ENCODE measurements at regions not wholly inside any gene's neighbourhood (a gene's known extent, or its start where the extent isn't known, plus 50 kb on each side); places are given as distances from the start of the nearest gene placed in this dataset.
"Not testable (repeated sequence)": the region's sequence is repeated elsewhere in the genome, so short reads cannot be mapped to it uniquely, and the experiment has no call there.

DNA sequence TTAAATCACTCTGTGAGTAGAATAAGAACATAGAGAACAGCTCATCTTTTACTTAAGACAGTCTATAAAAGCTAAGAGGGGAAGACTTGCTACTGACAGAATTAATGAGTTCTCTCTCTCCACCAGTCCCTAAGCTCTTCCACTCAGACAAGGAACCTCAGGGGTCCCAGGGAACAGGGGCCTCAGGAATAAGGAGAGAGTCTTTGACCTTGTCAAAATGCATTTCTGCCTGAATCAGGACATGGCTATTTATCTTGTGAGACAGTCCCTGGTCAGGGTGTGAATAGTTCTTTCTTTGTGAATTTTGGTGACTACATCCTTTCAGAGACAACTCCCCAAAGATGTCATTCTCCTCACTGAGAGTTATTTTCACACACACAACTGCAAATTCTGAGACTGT lies 218.7 kb upstream of the HS3ST1 start:
- no peaks in the 10 kb centered on the region for H3K36me3 ChIP-seq (ENCODE audit: control insufficient read depth in 2 of 2, insufficient read depth in 2 of 2, low read length in 1 of 2)
- no peaks in the 10 kb centered on the region for H3K9me3 ChIP-seq (ENCODE audit: control insufficient read depth in 2 of 2, insufficient read depth in 1 of 2, low read length in 1 of 2)
- no peaks in the 10 kb centered on the region for H3K4me1 ChIP-seq (ENCODE audit: control insufficient read depth in 2 of 2, insufficient read depth in 2 of 2, low read length in 2 of 2)
- H3K27me3 ChIP-seq (ENCODE audit: control insufficient read depth in 2 of 2, insufficient read depth in 1 of 2, low read length in 1 of 2), result no peaks in the 10 kb centered on the region
- no peak overlapping the region for H3K4me3 ChIP-seq (ENCODE audit: low read length in 2 of 2)
- no peak overlapping the region for H3K27ac ChIP-seq (ENCODE audit: low read depth in 1 of 2, low read length in 1 of 2)
- no peak for DNase-seq (ENCODE audit: low read depth in 6 of 9, low spot score in 9 of 9)

DNA sequence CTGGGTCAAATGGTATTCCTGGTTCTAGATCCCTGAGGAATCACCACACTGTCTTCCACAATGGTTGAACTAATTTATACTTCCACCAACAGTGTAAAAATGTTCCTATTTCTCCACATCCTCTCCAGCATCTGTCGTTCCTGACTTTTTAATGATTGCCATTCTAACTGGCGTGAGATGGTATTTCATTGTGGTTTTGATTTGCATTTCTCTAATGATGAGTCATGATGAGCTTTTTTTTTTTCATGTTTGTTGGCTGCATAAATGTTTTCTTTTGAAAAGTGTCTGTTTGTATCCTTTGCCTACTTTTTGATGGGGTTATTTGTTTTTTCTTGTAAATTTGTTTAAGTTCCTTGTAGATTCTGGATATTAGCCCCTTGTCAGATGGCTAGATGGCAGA lies 214.4 kb upstream of the HS3ST1 start:
- not testable (repeated sequence) for H3K4me1 ChIP-seq (ENCODE audit: control insufficient read depth in 2 of 2, insufficient read depth in 2 of 2, low read length in 2 of 2); H3K27me3 ChIP-seq (ENCODE audit: control insufficient read depth in 2 of 2, insufficient read depth in 1 of 2, low read length in 1 of 2); H3K9me3 ChIP-seq (ENCODE audit: control insufficient read depth in 2 of 2, insufficient read depth in 1 of 2, low read length in 1 of 2); H3K4me3 ChIP-seq (ENCODE audit: low read length in 2 of 2); H3K27ac ChIP-seq (ENCODE audit: low read depth in 1 of 2, low read length in 1 of 2); H3K36me3 ChIP-seq (ENCODE audit: control insufficient read depth in 2 of 2, insufficient read depth in 2 of 2, low read length in 1 of 2); DNase-seq (ENCODE audit: low read depth in 6 of 9, low spot score in 9 of 9)
- WGBS, result 93% methylated on average over 2 of the region's 2 CpGs

DNA sequence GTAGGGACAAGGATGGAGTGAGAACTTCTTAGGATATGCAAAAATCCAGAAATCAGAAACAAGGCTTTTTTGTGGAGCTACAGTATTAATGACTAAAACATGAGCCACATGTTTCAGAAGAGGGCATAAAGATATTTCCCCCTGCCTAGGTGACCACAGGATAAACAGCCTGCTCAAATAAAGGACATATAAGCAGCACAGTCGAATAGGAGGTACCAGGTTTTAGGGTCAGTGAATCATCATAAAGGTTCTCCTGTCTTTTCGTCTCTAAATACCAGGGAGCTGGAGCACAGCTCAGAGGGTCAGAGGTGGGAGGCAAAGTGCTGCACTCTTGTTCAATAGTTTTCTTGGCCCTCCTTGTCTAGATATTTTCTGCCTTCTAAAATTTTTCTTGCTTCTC lies 211.9 kb upstream of the HS3ST1 start:
- no peak for DNase-seq (ENCODE audit: low read depth in 6 of 9, low spot score in 9 of 9)
- Histone ChIP-seq H3K27me3 (ENCODE audit: control insufficient read depth in 2 of 2, insufficient read depth in 1 of 2, low read length in 1 of 2) (no peaks in the 10 kb centered on the region), H3K36me3 (ENCODE audit: control insufficient read depth in 2 of 2, insufficient read depth in 2 of 2, low read length in 1 of 2) (no peaks in the 10 kb centered on the region), H3K27ac (ENCODE audit: low read depth in 1 of 2, low read length in 1 of 2) (no peak overlapping the region), H3K4me1 (ENCODE audit: control insufficient read depth in 2 of 2, insufficient read depth in 2 of 2, low read length in 2 of 2) (no peaks in the 10 kb centered on the region), H3K9me3 (ENCODE audit: control insufficient read depth in 2 of 2, insufficient read depth in 1 of 2, low read length in 1 of 2) (no peaks in the 10 kb centered on the region), H3K4me3 (ENCODE audit: low read length in 2 of 2) (no peak overlapping the region)
- WGBS, result 95% methylated on average over 2 of the region's 2 CpGs

DNA sequence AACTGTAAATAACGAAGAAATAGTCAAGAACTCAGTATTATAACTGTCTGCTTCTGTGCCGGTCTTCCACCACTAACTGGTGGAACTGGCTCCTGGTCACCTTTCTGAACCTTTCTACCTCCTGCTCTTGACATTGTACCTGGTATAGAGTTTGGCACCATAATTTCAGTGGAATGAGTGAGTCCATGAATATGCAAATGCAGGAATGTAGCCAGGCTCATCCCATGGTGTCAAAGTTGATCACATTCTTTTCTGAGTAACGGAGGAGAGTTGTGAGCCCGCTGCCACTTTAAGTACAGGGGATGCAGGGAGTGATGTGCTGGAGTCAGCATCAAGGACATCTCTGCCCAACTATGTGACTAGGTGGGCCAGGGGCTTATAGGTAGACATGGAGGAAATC lies 207.9 kb upstream of the HS3ST1 start:
- DNase-seq (ENCODE audit: low read depth in 6 of 9, low spot score in 9 of 9), result no peak
- Histone ChIP-seq H3K36me3 (ENCODE audit: control insufficient read depth in 2 of 2, insufficient read depth in 2 of 2, low read length in 1 of 2) (no peaks in the 10 kb centered on the region), H3K27me3 (ENCODE audit: control insufficient read depth in 2 of 2, insufficient read depth in 1 of 2, low read length in 1 of 2) (no peaks in the 10 kb centered on the region), H3K9me3 (ENCODE audit: control insufficient read depth in 2 of 2, insufficient read depth in 1 of 2, low read length in 1 of 2) (no peaks in the 10 kb centered on the region), H3K4me1 (ENCODE audit: control insufficient read depth in 2 of 2, insufficient read depth in 2 of 2, low read length in 2 of 2) (no peaks in the 10 kb centered on the region), H3K27ac (ENCODE audit: low read depth in 1 of 2, low read length in 1 of 2) (no peak overlapping the region), H3K4me3 (ENCODE audit: low read length in 2 of 2) (no peak overlapping the region)
- WGBS, result 90% methylated on average over 4 of the region's 4 CpGs

GRCh38 chr4:11636031-11636430 lies 207.3 kb upstream of the HS3ST1 start:
- H3K4me1 ChIP-seq (ENCODE audit: control insufficient read depth in 2 of 2, insufficient read depth in 2 of 2, low read length in 2 of 2), result no peaks in the 10 kb centered on the region
- no peak for DNase-seq (ENCODE audit: low read depth in 6 of 9, low spot score in 9 of 9)
- no peaks in the 10 kb centered on the region for H3K36me3 ChIP-seq (ENCODE audit: control insufficient read depth in 2 of 2, insufficient read depth in 2 of 2, low read length in 1 of 2)
- no peaks in the 10 kb centered on the region for H3K9me3 ChIP-seq (ENCODE audit: control insufficient read depth in 2 of 2, insufficient read depth in 1 of 2, low read length in 1 of 2)
- 96% methylated on average over 3 of the region's 3 CpGs for WGBS
- H3K27ac ChIP-seq (ENCODE audit: low read depth in 1 of 2, low read length in 1 of 2), result no peak overlapping the region
- H3K4me3 ChIP-seq (ENCODE audit: low read length in 2 of 2), result no peak overlapping the region
- no peaks in the 10 kb centered on the region for H3K27me3 ChIP-seq (ENCODE audit: control insufficient read depth in 2 of 2, insufficient read depth in 1 of 2, low read length in 1 of 2)

GRCh38 chr4:11635342-11635741 lies 206.6 kb upstream of the HS3ST1 start:
- WGBS, result 96% methylated on average over 2 of the region's 2 CpGs
- Histone ChIP-seq H3K36me3 (ENCODE audit: control insufficient read depth in 2 of 2, insufficient read depth in 2 of 2, low read length in 1 of 2) (no peaks in the 10 kb centered on the region), H3K9me3 (ENCODE audit: control insufficient read depth in 2 of 2, insufficient read depth in 1 of 2, low read length in 1 of 2) (no peaks in the 10 kb centered on the region), H3K27ac (ENCODE audit: low read depth in 1 of 2, low read length in 1 of 2) (no peak overlapping the region), H3K4me3 (ENCODE audit: low read length in 2 of 2) (no peak overlapping the region), H3K4me1 (ENCODE audit: control insufficient read depth in 2 of 2, insufficient read depth in 2 of 2, low read length in 2 of 2) (no peaks in the 10 kb centered on the region), H3K27me3 (ENCODE audit: control insufficient read depth in 2 of 2, insufficient read depth in 1 of 2, low read length in 1 of 2) (no peaks in the 10 kb centered on the region)
- DNase-seq (ENCODE audit: low read depth in 6 of 9, low spot score in 9 of 9), result no peak

GRCh38 chr4:11634283-11634682 lies 205.6 kb upstream of the HS3ST1 start:
- Histone ChIP-seq H3K4me3 (ENCODE audit: low read length in 2 of 2) (no peak overlapping the region), H3K4me1 (ENCODE audit: control insufficient read depth in 2 of 2, insufficient read depth in 2 of 2, low read length in 2 of 2) (no peaks in the 10 kb centered on the region), H3K9me3 (ENCODE audit: control insufficient read depth in 2 of 2, insufficient read depth in 1 of 2, low read length in 1 of 2) (no peaks in the 10 kb centered on the region), H3K27me3 (ENCODE audit: control insufficient read depth in 2 of 2, insufficient read depth in 1 of 2, low read length in 1 of 2) (no peaks in the 10 kb centered on the region), H3K36me3 (ENCODE audit: control insufficient read depth in 2 of 2, insufficient read depth in 2 of 2, low read length in 1 of 2) (no peaks in the 10 kb centered on the region), H3K27ac (ENCODE audit: low read depth in 1 of 2, low read length in 1 of 2) (no peak overlapping the region)
- DNase-seq (ENCODE audit: low read depth in 6 of 9, low spot score in 9 of 9), result no peak
- 97% methylated on average over 2 of the region's 2 CpGs for WGBS

GRCh38 chr4:11633430-11633829 lies 204.7 kb upstream of the HS3ST1 start:
- DNase-seq (ENCODE audit: low read depth in 6 of 9, low spot score in 9 of 9), result no peak
- Histone ChIP-seq H3K4me1 (ENCODE audit: control insufficient read depth in 2 of 2, insufficient read depth in 2 of 2, low read length in 2 of 2) (no peaks in the 10 kb centered on the region), H3K4me3 (ENCODE audit: low read length in 2 of 2) (no peak overlapping the region), H3K27me3 (ENCODE audit: control insufficient read depth in 2 of 2, insufficient read depth in 1 of 2, low read length in 1 of 2) (no peaks in the 10 kb centered on the region), H3K27ac (ENCODE audit: low read depth in 1 of 2, low read length in 1 of 2) (no peak overlapping the region), H3K9me3 (ENCODE audit: control insufficient read depth in 2 of 2, insufficient read depth in 1 of 2, low read length in 1 of 2) (no peaks in the 10 kb centered on the region), H3K36me3 (ENCODE audit: control insufficient read depth in 2 of 2, insufficient read depth in 2 of 2, low read length in 1 of 2) (no peaks in the 10 kb centered on the region)
- 85% methylated on average over 4 of the region's 4 CpGs for whole genome bisulfite sequencing

GRCh38 chr4:11632483-11632882 lies 203.8 kb upstream of the HS3ST1 start:
- no peaks in the 10 kb centered on the region for H3K27me3 ChIP-seq (ENCODE audit: control insufficient read depth in 2 of 2, insufficient read depth in 1 of 2, low read length in 1 of 2)
- H3K36me3 ChIP-seq (ENCODE audit: control insufficient read depth in 2 of 2, insufficient read depth in 2 of 2, low read length in 1 of 2), result no peaks in the 10 kb centered on the region
- H3K4me1 ChIP-seq (ENCODE audit: control insufficient read depth in 2 of 2, insufficient read depth in 2 of 2, low read length in 2 of 2), result no peaks in the 10 kb centered on the region
- no peaks in the 10 kb centered on the region for H3K9me3 ChIP-seq (ENCODE audit: control insufficient read depth in 2 of 2, insufficient read depth in 1 of 2, low read length in 1 of 2)
- no peak for DNase-seq (ENCODE audit: low read depth in 6 of 9, low spot score in 9 of 9)
- H3K27ac ChIP-seq (ENCODE audit: low read depth in 1 of 2, low read length in 1 of 2), result no peak overlapping the region
- WGBS, result 88% methylated on average over 6 of the region's 6 CpGs
- no peak overlapping the region for H3K4me3 ChIP-seq (ENCODE audit: low read length in 2 of 2)

DNA sequence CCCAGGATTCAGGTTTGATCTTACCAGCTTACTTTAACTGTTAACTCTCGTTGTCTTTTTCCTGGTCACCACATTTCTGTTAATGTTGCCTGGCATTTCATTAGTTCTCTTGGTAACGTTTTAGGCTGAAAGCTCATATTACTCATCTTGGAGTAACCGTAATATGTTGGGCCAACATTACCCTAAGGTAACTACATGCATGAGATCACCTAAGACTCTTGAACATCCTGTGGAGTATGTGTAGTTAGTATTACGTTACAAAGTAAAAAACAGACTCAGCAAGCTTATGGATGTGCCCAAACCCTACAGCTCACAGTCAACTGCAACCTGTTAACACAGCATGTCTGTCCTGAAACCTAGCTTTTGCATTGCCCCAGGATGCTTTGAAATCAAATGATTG lies 203.3 kb upstream of the HS3ST1 start:
- Histone ChIP-seq H3K27ac (ENCODE audit: low read depth in 1 of 2, low read length in 1 of 2) (no peak overlapping the region), H3K36me3 (ENCODE audit: control insufficient read depth in 2 of 2, insufficient read depth in 2 of 2, low read length in 1 of 2) (no peaks in the 10 kb centered on the region), H3K4me1 (ENCODE audit: control insufficient read depth in 2 of 2, insufficient read depth in 2 of 2, low read length in 2 of 2) (no peaks in the 10 kb centered on the region), H3K27me3 (ENCODE audit: control insufficient read depth in 2 of 2, insufficient read depth in 1 of 2, low read length in 1 of 2) (no peaks in the 10 kb centered on the region), H3K9me3 (ENCODE audit: control insufficient read depth in 2 of 2, insufficient read depth in 1 of 2, low read length in 1 of 2) (no peaks in the 10 kb centered on the region), H3K4me3 (ENCODE audit: low read length in 2 of 2) (no peak overlapping the region)
- WGBS, result 96% methylated on average over 4 of the region's 4 CpGs
- DNase-seq (ENCODE audit: low read depth in 6 of 9, low spot score in 9 of 9), result no peak
